DND-41 (cell line): ENCODE measurements at regions not wholly inside any gene's neighbourhood (a gene's known extent, or its start where the extent isn't known, plus 50 kb on each side); places are given as distances from the start of the nearest gene placed in this dataset.
"Not testable (repeated sequence)": the region's sequence is repeated elsewhere in the genome, so short reads cannot be mapped to it uniquely, and the experiment has no call there.

Experiments used
- ATAC-seq: fragments of 200-7000 bp; cut with Tn5 transposase; 3 replicates; pipeline ENCODE4 v1.9.1; 2021; ENCODE audit warnings: low read depth; ENCODE audit not compliant: insufficient read depth
- DNase-seq: peaks from one replicate; pipeline ENCODE4 v3.0.0-alpha.2; 2020
- H2AFZ ChIP-seq: 2 replicates; pipeline ENCODE4 v1.6.0; 2012; ENCODE audit warnings: low read depth, low read length
- H3K27ac ChIP-seq: 2 replicates; pipeline ENCODE4 v1.5.1; 2012; ENCODE audit warnings: low read length, inconsistent platforms
- H3K27me3 ChIP-seq: fragments of 200-600 bp; sonication (generic); 2 replicates; pipeline ENCODE4 v1.6.0; 2012; ENCODE audit warnings: low read length, mild to moderate bottlenecking, inconsistent platforms; ENCODE audit not compliant: insufficient read depth, poor library complexity
- H3K36me3 ChIP-seq: 2 replicates; pipeline ENCODE4 v1.5.1; 2012; ENCODE audit warnings: low read length, inconsistent platforms; ENCODE audit not compliant: insufficient read depth
- H3K4me1 ChIP-seq: 2 replicates; pipeline ENCODE4 v1.5.1; 2012; ENCODE audit warnings: mild to moderate bottlenecking, low read length; ENCODE audit not compliant: insufficient read depth
- H3K4me2 ChIP-seq: 2 replicates; pipeline ENCODE4 v1.6.0; 2012; ENCODE audit warnings: mild to moderate bottlenecking, moderate library complexity, low read length, inconsistent platforms; ENCODE audit not compliant: insufficient read depth
- H3K4me3 ChIP-seq, 2 experiments: fragments of 200-600 bp in 1 of 2; shearing (Covaris generic) in 1 of 2; 2 replicates each; pipeline ENCODE4 v1.5.1; 2012 to 2016; ENCODE audit warnings: inconsistent platforms in 2 of 2, low read length in 2 of 2, mild to moderate bottlenecking in 2 of 2, low read depth in 1 of 2, moderate library complexity in 1 of 2
- H3K79me2 ChIP-seq: 2 replicates; pipeline ENCODE4 v1.6.0; 2012; ENCODE audit warnings: low read length, inconsistent platforms; ENCODE audit not compliant: insufficient read depth
- H3K9ac ChIP-seq: 2 replicates; pipeline ENCODE4 v1.6.0; 2012; ENCODE audit warnings: low read depth, mild to moderate bottlenecking, inconsistent platforms, low read length, moderate library complexity
- H3K9me3 ChIP-seq: 2 replicates; pipeline ENCODE4 v1.5.1; 2012; ENCODE audit warnings: low read length, moderate library complexity, mild to moderate bottlenecking, inconsistent platforms; ENCODE audit not compliant: insufficient read depth, severe bottlenecking
- H4K20me1 ChIP-seq: 2 replicates; pipeline ENCODE4 v1.6.0; 2012; ENCODE audit warnings: low read length; ENCODE audit not compliant: insufficient read depth
- EZH2 ChIP-seq: IDR thresholded peaks from 3 replicates; pipeline ENCODE4 v1.6.1; 2012; ENCODE audit warnings: borderline replicate concordance, low read depth, mild to moderate bottlenecking, moderate library complexity, low read length, inconsistent platforms; ENCODE audit not compliant: severe bottlenecking
- TF ChIP-seq, protein P1 (sequence below): IDR thresholded peaks from 2 replicates; pipeline ENCODE4 v1.5.1; 2012; ENCODE audit warnings: borderline replicate concordance, low read length, moderate library complexity, mild to moderate bottlenecking; ENCODE audit not compliant: poor library complexity, severe bottlenecking; ENCODE audit errors: extremely low read depth

DNA sequence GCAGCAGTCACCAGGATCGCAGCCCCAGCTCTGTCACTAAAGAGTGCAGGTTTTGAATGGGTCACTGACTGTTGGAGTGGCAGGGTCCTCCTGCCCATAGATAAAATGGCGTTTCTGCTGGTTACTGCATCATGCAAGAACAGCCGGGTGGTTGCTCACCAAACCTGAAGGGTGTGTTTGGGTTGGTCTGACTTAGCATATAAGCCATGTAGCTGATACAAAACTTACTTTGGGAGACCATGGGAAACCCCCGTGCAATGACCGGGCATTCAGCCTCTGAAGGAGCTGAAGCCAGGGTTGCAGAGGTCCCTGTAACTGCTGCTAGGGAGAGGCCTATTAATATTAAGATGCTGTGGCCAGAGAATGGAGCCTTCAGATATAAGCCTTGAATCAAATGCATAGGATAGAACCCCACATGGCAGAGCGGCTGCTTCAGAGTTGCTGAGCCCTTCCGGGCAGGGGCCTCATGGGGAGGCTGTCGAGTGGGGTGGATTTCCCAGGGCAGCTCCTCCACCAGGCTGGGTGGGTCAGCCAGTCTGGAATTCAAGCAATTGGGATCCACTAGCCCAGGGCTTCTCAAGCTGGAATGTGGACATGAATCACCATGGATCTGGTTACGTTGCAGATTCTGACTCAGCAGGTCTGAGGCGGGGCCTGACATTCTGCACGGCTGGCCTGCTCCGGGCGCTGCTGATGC, 70.9 kb upstream of the CTBP2 start:
- Histone ChIP-seq H2AFZ (no peak overlapping the region), H3K4me1 (no peaks in the 10 kb centered on the region), H3K79me2 (no peaks in the 10 kb centered on the region), H3K27me3 (peaks cover 5% of the 10 kb centered on the region), H3K4me3 (no peak overlapping the region), H4K20me1 (no peaks in the 10 kb centered on the region), H3K36me3 (no peaks in the 10 kb centered on the region), H3K27ac (no peak overlapping the region), H3K9me3 (no peaks in the 10 kb centered on the region), H3K4me2 (no peak overlapping the region), H3K9ac (no peak overlapping the region)
- ATAC-seq, result no peak
- TF ChIP-seq, protein P1, sequence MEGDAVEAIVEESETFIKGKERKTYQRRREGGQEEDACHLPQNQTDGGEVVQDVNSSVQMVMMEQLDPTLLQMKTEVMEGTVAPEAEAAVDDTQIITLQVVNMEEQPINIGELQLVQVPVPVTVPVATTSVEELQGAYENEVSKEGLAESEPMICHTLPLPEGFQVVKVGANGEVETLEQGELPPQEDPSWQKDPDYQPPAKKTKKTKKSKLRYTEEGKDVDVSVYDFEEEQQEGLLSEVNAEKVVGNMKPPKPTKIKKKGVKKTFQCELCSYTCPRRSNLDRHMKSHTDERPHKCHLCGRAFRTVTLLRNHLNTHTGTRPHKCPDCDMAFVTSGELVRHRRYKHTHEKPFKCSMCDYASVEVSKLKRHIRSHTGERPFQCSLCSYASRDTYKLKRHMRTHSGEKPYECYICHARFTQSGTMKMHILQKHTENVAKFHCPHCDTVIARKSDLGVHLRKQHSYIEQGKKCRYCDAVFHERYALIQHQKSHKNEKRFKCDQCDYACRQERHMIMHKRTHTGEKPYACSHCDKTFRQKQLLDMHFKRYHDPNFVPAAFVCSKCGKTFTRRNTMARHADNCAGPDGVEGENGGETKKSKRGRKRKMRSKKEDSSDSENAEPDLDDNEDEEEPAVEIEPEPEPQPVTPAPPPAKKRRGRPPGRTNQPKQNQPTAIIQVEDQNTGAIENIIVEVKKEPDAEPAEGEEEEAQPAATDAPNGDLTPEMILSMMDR, result no peak
- TF ChIP-seq EZH2, result no peak
- no peak for DNase-seq

DNA sequence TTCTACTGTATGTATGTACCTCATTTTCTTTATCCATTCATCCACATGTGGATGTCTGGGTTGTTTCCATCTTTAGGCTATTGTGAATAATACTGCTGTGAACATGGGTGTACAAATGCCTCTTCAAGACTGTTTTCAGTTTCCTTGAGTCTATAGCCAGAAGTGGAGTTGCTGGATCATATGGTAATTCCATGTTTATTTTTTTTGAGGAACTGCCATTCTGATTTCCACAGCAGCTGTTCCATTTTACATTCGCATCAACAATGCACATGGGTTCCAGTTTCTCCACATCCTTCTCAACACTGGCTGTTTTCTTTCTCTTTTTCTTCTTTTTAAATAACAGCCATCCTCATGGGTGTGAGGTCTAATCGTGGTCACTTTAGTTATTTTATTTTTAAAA, 69.9 kb upstream of the CTBP2 start:
- Histone ChIP-seq H4K20me1 (no peaks in the 10 kb centered on the region), H3K79me2 (no peaks in the 10 kb centered on the region), H3K9ac (no peak overlapping the region), H3K4me1 (no peaks in the 10 kb centered on the region), H3K36me3 (no peaks in the 10 kb centered on the region), H3K27me3 (peaks cover 5% of the 10 kb centered on the region), H3K4me2 (no peak overlapping the region), H3K27ac (no peak overlapping the region), H3K9me3 (no peaks in the 10 kb centered on the region), H2AFZ (no peak overlapping the region), H3K4me3 (no peak overlapping the region)
- ATAC-seq (no peak), DNase-seq (no peak)
- TF ChIP-seq, protein P1, result no peak
- no peak for TF ChIP-seq EZH2

DNA sequence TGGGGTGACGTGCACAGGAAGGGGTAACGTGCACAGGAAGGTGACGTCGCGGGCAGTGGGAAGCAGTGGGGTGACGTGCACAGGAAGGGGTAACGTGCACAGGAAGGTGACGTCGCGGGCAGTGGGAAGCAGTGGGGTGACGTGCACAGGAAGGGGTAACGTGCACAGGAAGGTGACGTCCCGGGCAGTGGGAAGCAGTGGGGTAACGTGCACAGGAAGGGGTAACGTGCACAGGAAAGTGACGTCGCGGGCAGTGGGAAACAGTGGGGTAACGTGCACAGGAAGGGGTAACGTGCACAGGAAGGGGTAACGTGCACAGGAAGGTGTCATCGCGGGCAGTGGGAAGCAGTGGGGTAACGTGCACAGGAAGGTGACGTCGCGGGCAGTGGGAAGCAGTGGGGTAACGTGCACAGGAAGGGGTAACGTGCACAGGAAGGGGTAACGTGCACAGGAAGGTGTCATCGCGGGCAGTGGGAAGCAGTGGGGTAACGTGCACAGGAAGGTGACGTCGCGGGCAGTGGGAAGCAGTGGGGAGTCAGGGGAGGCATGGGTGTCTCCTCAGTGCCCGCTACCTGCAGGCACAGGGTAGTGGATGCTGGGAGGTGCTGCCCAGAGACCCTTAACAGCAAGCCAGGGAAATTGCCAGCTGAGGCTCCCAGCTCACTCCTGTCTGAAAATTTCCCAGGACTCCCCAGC, 68.0 kb upstream of the CTBP2 start:
- H3K27me3 ChIP-seq, H2AFZ ChIP-seq, H4K20me1 ChIP-seq, ATAC-seq, DNase-seq, H3K4me1 ChIP-seq, H3K79me2 ChIP-seq, H3K27ac ChIP-seq, H3K4me3 ChIP-seq, H3K4me2 ChIP-seq, H3K9ac ChIP-seq, H3K36me3 ChIP-seq, H3K9me3 ChIP-seq: not testable (repeated sequence)

DNA sequence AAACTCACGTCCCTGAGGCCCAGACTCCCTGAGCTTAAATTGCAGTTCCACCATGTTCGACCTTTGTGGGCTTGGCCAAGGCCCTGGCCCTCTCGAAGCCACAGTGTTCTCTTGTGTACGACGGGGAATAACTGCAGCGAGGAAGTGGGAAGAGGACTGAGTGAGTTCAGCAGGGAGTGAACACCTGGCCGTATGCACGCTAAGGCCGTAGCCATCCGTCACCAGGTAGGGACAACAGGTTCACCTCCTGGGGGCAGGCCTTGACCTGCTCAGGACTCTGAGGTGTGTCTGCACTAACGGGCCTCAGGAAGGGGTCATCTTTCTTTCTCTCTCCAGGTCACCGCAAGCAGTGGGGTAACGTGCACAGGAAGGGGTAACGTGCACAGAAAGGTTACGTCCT, 67.2 kb upstream of the CTBP2 start:
- Histone ChIP-seq H3K4me1 (no peaks in the 10 kb centered on the region), H3K9me3 (no peaks in the 10 kb centered on the region), H4K20me1 (no peaks in the 10 kb centered on the region), H3K9ac (no peak overlapping the region), H3K27me3 (no peaks in the 10 kb centered on the region), H3K27ac (no peak overlapping the region), H3K4me3 (no peak overlapping the region), H3K4me2 (no peak overlapping the region), H2AFZ (no peak overlapping the region), H3K79me2 (no peaks in the 10 kb centered on the region), H3K36me3 (no peaks in the 10 kb centered on the region)
- no peak for DNase-seq
- no peak for ATAC-seq
- TF ChIP-seq EZH2, result no peak
- TF ChIP-seq, protein P1, result no peak
